ENCODE measurements at regions not wholly inside any gene's neighbourhood (a gene's known extent, or its start where the extent isn't known, plus 50 kb on each side); places are given as distances from the start of the nearest gene placed in this dataset.

DNA sequence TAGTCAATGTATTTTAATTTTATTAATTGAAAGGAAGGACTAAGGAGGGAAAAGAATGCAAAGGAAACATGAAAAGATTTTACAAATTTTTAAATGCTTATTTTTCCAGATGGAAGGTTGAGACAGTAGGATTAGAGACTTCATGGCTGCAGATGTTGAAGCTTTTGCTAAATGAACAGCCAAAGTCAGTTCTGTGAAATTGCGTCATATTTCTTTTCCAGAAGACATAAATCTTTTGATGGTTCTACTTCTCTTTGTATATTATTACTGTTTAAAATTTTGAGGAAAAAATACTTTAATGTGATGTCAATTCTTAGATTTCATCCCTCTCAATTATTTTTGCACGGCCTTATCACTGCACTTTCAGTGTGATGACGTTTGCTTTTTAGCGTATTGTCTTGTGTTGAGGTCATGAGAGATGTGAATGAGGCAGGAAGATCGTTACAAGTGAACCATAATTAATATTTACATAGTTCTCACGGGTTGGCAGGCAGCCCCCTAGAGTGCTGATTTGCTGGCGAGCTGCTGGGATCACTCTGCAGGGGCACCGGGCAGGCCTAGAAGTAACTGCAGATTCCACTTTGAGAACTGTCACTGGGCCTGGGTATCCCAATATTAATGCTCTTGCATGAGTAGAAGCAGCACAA lies 158.1 kb downstream of the TBXT start:
- DNase-seq = no peak

GRCh38 chr6:166008441-166009369 lies 158.9 kb downstream of the TBXT start:
- DNase-seq = no peak

DNA sequence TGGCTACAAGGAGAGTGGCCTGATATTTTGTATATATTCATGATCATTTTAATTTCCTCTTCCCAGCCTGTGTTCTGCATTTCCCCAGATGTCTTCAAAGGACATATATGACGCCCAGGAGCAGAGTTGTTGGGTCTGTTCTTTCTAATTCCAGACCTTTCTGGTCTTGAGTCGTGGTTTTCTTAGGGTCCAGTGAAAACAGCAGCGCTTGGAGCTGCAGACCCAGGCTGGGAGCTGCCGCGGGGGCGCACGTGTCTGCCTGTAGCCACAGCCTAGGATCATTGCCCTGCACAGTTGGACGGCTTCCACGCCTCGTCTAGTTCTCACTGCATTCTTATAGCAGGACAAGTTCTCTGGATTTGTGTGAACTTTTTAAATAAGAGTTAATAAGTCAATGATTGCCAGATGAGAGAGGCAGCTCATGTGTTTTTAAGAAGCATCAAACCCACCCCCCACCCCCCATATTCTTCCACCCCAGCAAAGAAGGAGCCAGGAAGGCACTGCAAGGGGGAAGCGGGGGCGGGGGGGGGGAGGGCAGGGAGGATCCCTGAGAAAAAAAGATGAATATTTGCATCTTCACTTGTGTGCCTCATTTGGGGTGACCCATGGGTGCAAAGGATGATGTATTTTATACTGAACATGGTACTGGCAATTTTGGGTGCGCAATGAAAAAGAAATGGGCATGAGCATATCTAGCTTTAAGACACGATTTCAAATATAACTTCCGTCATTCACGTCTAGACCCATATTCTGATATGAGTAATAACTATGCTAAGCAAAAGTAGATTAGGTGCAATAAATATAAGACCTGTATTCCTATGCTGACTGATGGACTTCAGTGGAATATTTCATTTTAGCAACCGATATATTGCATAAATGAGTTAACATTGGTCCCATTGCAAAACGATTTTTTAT lies 160.0 kb downstream of the TBXT start:
- no peak for DNase-seq

DNA sequence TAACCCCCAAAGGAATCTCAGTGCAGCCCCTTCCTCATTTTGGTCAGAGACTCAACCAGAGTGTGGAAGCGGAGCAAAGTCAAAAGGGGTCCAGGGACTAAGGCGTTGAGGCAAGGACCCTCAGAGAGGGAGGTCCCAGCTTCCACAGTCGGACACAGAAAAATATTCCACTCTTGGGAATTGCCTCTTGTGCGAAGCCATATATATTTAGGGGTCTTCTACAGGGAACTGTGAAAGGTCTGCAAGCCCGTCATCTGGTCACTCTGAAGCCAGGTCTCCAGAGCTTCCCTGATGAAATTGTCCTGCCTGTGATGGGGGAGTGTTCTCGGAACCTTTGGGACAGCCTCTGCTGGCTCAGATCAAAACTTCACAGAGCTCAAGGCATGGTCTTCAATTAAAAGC lies 160.8 kb downstream of the TBXT start:
- no peak for DNase-seq

GRCh38 chr6:166005944-166006899 lies 161.4 kb downstream of the TBXT start:
- no peak for DNase-seq

GRCh38 chr6:166005401-166005943 lies 162.2 kb downstream of the TBXT start:
- no peak for DNase-seq

DNA sequence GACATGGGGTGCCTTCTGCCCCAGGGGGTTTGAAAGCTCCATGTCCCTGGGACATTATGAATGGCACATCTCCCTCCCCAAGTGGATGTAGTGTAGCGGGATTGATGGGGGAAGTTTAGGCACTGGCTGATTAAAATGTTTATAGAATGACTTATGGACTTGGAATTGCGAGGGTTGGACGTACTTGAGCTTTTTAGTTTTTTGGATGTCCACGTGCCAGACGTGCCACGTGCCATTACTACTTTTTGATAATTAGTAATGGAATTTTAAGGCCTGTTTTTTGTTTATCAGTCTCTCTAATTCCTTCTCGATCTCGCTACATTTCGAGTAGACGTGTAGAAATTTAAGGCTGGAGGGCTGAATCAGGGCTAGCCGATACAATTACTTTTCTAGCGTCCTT lies 162.8 kb downstream of the TBXT start:
- no peak for DNase-seq

DNA sequence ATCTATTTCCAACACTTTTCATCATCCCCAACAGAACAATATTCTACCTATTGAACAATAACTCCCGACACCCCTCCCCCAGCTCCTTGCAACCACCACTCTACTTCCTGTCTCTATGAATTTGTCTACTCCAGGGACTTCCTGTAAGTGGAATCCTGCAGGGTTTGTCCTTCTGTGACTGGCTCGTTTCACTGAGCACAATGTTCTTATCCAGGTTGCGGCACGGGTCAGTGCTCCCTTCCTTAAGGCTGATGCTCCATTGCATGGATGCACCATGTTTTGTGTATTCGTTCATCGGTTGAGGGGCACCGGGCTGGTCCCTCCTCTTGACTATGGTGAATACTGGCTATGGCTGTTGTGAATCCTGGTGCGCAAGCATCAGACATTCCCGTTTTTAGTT lies 163.2 kb downstream of the TBXT start:
- DNase-seq = no peak

DNA sequence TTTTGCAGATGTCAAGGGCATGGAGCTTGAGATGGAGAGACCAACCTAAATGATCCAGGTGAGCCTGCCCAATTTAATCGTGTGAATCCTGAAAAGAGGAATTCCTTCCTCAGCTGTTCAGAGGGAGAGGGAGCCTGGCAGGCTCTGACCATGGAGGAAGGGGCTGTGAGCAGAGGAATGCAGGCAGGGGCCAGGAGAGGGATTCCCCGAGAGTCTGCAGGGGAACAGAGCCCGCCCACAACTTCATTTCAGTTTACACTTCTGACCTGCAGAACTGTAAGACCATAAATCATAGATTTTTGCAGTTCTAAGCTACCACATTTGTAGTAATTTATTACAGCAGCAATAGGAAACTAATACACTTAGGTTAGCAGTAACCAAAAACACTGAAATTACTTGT lies 164.1 kb downstream of the TBXT start:
- no peak for DNase-seq

GRCh38 chr6:166001359-166001758 lies 166.3 kb downstream of the TBXT start:
- DNase-seq = no peak

GRCh38 chr6:165999279-165999678 lies 168.4 kb downstream of the TBXT start:
- no peak for DNase-seq

GRCh38 chr6:165998072-165998471 lies 169.6 kb downstream of the TBXT start:
- no peak for DNase-seq

DNA sequence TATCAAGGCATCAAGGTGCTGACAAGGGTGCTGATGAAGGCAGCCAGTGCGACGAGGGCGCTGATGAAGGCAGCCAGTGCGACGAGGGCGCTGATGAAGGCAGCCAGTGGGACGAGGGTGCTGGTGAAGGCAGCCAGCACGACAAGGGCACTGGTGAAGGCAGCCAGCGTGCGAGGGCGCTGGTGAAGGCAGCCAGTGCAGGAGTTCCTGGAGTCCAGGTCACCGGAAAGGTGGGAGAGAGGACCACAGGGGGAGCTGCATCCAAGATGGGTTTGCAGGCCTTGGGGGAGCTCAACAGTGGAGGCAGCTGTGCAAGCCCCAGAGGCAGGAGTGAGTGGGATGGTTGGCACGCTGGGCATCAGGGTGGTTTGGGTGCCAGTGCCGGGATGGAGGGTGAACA lies 176.3 kb downstream of the TBXT start:
- no peak for DNase-seq

GRCh38 chr6:165990216-165990615 lies 177.4 kb downstream of the TBXT start:
- no peak for DNase-seq

DNA sequence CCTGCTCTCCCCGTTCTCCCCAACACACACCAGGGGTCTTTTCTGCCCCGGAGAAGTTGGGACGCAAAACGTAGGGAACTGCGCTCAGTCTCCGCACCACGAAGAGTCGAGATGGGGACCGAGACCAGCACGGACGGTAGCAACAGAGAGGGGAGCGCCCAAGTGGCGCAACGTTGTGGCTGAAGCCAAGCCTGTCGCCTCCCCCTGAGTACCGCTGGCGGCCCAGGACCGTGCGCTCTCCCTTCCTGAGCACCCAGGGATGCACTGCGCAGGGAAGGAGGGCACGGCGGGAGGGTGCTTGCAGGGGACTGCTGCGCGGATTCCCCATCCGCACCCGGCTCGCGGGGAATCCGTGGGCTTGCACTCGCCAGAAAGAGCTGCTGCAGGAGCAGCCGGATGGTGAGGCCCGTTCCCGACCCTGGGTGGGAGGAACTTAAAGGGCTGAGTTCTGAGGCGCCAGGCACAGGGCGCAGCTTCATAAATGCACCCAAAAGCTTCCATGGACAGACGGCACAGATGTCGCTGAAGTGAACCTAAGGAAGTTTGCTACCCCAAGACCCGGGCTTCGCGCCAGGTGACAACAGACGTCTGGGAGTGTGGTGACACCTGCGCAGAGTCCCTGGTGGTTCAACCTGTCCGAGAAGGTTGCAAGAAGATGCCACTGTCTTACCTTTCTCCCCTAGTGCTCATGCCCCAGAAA lies 178.7 kb downstream of the TBXT start:
- DNase-seq = no peak

DNA sequence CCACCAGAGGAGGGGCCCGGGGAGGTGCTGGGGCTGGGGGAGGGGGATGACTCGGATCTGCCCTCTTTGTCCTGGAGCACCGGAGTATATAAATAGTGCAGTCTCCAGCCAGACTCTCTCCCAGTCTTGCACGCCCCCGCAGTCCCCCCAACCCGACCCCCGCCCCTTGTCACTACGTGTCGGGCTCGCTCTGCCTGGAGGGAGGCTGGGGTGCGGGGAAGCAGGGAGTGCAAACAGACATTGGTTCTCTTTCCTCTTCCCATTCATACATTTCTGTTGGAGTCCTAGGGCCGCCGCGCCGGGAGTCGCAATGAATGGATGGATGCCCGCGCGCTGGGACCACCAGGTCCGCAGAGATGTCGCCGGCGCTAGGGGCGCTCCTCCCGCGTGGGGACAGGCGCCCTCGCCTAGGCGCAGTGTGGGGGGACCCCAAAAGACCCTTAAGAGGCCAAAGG lies 179.3 kb downstream of the TBXT start:
- no peak for DNase-seq

- DNase-seq = no peak
These were observed 180.0 kb downstream of the TBXT start for GRCh38 chr6:165987483-165988301.

- DNase-seq = no peak
These were observed 180.7 kb downstream of the TBXT start for GRCh38 chr6:165986914-165987482.

DNA sequence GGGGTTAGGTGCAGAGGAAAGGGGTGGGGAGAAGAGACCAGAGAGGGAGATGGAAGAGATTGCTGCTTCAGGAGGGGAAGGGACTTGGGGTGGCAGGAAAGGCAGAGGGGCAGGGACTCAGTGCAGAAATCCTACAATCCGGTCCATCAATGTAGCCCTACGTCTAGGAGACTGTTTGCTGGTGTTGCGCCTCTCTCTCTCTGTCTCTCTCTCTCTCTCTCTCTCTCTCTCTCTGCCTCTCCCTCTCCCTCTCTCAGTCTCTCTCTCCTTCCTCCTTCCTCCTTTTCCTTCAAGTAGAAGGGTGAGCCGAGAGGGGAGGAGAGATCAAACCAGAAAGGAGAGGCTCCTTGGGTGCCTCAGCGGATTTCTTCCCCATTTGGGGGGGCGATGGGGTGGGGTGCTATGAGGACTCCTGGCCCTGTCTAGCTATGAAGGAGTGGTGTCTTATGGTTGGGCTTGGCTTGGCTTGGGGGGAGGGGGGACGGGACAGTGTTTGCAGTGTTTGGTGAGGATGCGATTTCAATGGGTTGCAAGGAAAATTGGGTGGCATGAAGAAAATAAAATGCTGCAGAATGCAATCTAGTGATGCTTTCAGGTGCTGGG lies 181.2 kb downstream of the TBXT start:
- no peak for DNase-seq

Data from MV-4-11 (cell line).